ENCODE measurements at regions not wholly inside any gene's neighbourhood (a gene's known extent, or its start where the extent isn't known, plus 50 kb on each side); places are given as distances from the start of the nearest gene placed in this dataset.

DNA sequence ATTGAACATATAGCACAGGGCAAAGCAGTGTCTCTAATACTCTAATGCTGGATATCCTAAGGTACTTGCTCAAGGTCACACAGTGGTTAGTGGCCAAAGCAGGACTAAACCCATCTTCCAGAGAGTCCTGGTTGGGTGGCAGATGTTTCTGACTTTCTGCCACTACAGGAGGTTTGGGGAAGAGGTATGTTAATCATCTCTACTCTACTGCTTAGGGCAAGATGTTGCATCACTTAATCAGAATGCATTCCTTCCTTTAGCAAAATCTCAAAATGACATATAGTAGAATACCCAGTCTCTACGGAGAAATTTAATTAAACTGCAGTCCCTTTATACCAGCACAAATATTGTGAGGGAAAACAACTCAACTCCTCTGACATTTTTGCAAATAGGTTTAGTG, 190.7 kb upstream of the FAM241A start:
- DNase-seq (ENCODE audit: low spot score) = no peak
- Histone ChIP-seq H3K9me3 (ENCODE audit: control insufficient read depth in 4 of 4, low read length in 3 of 4) (no peaks in the 10 kb centered on the region), H3K9ac (ENCODE audit: low read depth in 1 of 2, low read length in 2 of 2) (no peak overlapping the region), H3K27ac (ENCODE audit: low read depth in 1 of 2, low read length in 2 of 2) (no peak overlapping the region), H3K27me3 (ENCODE audit: control insufficient read depth in 4 of 4, insufficient read depth in 4 of 4, low read length in 3 of 4) (no peaks in the 10 kb centered on the region), H3K4me1 (ENCODE audit: control insufficient read depth in 4 of 4, insufficient read depth in 4 of 4, low read length in 3 of 4) (no peaks in the 10 kb centered on the region), H3K4me3 (ENCODE audit: low read depth in 1 of 3, low read length in 3 of 3) (no peak overlapping the region), H3K36me3 (ENCODE audit: control insufficient read depth in 4 of 4, insufficient read depth in 3 of 4, low read depth in 1 of 4, low read length in 3 of 4) (no peaks in the 10 kb centered on the region)
- TF ChIP-seq, protein P1, sequence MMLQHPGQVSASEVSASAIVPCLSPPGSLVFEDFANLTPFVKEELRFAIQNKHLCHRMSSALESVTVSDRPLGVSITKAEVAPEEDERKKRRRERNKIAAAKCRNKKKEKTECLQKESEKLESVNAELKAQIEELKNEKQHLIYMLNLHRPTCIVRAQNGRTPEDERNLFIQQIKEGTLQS (IDR thresholded peaks at IDR 0.05) = no peak
- TF ChIP-seq, protein P2, sequence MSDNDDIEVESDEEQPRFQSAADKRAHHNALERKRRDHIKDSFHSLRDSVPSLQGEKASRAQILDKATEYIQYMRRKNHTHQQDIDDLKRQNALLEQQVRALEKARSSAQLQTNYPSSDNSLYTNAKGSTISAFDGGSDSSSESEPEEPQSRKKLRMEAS (IDR thresholded peaks at IDR 0.05) = no peak
- TF ChIP-seq FOXA1 (IDR thresholded peaks at IDR 0.05) = no peak
- TF ChIP-seq, protein P3, sequence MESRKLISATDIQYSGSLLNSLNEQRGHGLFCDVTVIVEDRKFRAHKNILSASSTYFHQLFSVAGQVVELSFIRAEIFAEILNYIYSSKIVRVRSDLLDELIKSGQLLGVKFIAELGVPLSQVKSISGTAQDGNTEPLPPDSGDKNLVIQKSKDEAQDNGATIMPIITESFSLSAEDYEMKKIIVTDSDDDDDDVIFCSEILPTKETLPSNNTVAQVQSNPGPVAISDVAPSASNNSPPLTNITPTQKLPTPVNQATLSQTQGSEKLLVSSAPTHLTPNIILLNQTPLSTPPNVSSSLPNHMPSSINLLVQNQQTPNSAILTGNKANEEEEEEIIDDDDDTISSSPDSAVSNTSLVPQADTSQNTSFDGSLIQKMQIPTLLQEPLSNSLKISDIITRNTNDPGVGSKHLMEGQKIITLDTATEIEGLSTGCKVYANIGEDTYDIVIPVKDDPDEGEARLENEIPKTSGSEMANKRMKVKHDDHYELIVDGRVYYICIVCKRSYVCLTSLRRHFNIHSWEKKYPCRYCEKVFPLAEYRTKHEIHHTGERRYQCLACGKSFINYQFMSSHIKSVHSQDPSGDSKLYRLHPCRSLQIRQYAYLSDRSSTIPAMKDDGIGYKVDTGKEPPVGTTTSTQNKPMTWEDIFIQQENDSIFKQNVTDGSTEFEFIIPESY (IDR thresholded peaks at IDR 0.05) = no peak
- TF ChIP-seq RXRA (IDR thresholded peaks at IDR 0.05) = no peak
- no peak for TF ChIP-seq GABPA (IDR thresholded peaks at IDR 0.05 in 1 of 2, conservative IDR thresholded peaks at IDR 0.05 in 1 of 2)
- no peak for TF ChIP-seq NR2F2 (IDR thresholded peaks at IDR 0.05)
- TF ChIP-seq, protein P4, sequence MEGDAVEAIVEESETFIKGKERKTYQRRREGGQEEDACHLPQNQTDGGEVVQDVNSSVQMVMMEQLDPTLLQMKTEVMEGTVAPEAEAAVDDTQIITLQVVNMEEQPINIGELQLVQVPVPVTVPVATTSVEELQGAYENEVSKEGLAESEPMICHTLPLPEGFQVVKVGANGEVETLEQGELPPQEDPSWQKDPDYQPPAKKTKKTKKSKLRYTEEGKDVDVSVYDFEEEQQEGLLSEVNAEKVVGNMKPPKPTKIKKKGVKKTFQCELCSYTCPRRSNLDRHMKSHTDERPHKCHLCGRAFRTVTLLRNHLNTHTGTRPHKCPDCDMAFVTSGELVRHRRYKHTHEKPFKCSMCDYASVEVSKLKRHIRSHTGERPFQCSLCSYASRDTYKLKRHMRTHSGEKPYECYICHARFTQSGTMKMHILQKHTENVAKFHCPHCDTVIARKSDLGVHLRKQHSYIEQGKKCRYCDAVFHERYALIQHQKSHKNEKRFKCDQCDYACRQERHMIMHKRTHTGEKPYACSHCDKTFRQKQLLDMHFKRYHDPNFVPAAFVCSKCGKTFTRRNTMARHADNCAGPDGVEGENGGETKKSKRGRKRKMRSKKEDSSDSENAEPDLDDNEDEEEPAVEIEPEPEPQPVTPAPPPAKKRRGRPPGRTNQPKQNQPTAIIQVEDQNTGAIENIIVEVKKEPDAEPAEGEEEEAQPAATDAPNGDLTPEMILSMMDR (IDR thresholded peaks at IDR 0.05; ENCODE audit: low read depth, low read length, missing input control) = no peak
- TF ChIP-seq FOXA2 (IDR thresholded peaks at IDR 0.05) = no peak
- no peak for TF ChIP-seq TAF1 (conservative IDR thresholded peaks at IDR 0.05)
- TF ChIP-seq YY1 (IDR thresholded peaks at IDR 0.05) = no peak
- TF ChIP-seq, protein P5, sequence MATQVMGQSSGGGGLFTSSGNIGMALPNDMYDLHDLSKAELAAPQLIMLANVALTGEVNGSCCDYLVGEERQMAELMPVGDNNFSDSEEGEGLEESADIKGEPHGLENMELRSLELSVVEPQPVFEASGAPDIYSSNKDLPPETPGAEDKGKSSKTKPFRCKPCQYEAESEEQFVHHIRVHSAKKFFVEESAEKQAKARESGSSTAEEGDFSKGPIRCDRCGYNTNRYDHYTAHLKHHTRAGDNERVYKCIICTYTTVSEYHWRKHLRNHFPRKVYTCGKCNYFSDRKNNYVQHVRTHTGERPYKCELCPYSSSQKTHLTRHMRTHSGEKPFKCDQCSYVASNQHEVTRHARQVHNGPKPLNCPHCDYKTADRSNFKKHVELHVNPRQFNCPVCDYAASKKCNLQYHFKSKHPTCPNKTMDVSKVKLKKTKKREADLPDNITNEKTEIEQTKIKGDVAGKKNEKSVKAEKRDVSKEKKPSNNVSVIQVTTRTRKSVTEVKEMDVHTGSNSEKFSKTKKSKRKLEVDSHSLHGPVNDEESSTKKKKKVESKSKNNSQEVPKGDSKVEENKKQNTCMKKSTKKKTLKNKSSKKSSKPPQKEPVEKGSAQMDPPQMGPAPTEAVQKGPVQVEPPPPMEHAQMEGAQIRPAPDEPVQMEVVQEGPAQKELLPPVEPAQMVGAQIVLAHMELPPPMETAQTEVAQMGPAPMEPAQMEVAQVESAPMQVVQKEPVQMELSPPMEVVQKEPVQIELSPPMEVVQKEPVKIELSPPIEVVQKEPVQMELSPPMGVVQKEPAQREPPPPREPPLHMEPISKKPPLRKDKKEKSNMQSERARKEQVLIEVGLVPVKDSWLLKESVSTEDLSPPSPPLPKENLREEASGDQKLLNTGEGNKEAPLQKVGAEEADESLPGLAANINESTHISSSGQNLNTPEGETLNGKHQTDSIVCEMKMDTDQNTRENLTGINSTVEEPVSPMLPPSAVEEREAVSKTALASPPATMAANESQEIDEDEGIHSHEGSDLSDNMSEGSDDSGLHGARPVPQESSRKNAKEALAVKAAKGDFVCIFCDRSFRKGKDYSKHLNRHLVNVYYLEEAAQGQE (IDR thresholded peaks at IDR 0.05) = no peak
- WGBS = 76% methylated on average over 1 of the region's 1 CpG

DNA sequence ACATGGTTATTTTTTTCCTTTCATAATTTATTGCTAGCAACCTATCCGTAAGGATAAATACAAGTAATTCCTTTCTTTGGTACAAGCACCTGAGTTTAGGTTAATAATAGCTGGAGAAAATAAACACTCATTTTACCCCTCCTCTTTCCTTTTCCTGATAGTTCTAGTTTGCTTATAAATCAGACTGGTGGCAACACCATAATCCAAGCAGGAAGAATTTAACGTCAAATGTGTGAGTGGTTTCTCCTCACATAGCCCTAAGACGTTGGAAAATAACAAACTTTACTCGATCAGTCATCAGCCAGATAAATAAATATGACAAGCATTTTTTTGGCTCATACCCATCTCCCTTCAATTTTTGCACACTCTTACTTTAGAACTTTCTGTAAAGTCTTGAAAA, 190.3 kb upstream of the FAM241A start:
- Histone ChIP-seq H3K27ac (ENCODE audit: low read depth in 1 of 2, low read length in 2 of 2) (no peak overlapping the region), H3K9me3 (ENCODE audit: control insufficient read depth in 4 of 4, low read length in 3 of 4) (no peaks in the 10 kb centered on the region), H3K4me3 (ENCODE audit: low read depth in 1 of 3, low read length in 3 of 3) (no peak overlapping the region), H3K36me3 (ENCODE audit: control insufficient read depth in 4 of 4, insufficient read depth in 3 of 4, low read depth in 1 of 4, low read length in 3 of 4) (no peaks in the 10 kb centered on the region), H3K27me3 (ENCODE audit: control insufficient read depth in 4 of 4, insufficient read depth in 4 of 4, low read length in 3 of 4) (no peaks in the 10 kb centered on the region), H3K9ac (ENCODE audit: low read depth in 1 of 2, low read length in 2 of 2) (no peak overlapping the region), H3K4me1 (ENCODE audit: control insufficient read depth in 4 of 4, insufficient read depth in 4 of 4, low read length in 3 of 4) (no peaks in the 10 kb centered on the region)
- DNase-seq (ENCODE audit: low spot score) = no peak
- 60% methylated on average over 4 of the region's 4 CpGs for WGBS
- TF ChIP-seq JUND (IDR thresholded peaks at IDR 0.05) (no peak), FOXA1 (IDR thresholded peaks at IDR 0.05) (no peak), RXRA (IDR thresholded peaks at IDR 0.05) (no peak), HNF4A (conservative IDR thresholded peaks at IDR 0.05) (no peak)
- TF ChIP-seq, protein P4 (IDR thresholded peaks at IDR 0.05; ENCODE audit: low read depth, low read length, missing input control) = no peak
- TF ChIP-seq, protein P3 (IDR thresholded peaks at IDR 0.05) = no peak
- TF ChIP-seq, protein P5 (IDR thresholded peaks at IDR 0.05) = no peak
- TF ChIP-seq, protein P1 (IDR thresholded peaks at IDR 0.05) = no peak

Data from liver (tissue), 8 donors.